ENCODE measurements at regions not wholly inside any gene's neighbourhood (a gene's known extent, or its start where the extent isn't known, plus 50 kb on each side); places are given as distances from the start of the nearest gene placed in this dataset.

DNA sequence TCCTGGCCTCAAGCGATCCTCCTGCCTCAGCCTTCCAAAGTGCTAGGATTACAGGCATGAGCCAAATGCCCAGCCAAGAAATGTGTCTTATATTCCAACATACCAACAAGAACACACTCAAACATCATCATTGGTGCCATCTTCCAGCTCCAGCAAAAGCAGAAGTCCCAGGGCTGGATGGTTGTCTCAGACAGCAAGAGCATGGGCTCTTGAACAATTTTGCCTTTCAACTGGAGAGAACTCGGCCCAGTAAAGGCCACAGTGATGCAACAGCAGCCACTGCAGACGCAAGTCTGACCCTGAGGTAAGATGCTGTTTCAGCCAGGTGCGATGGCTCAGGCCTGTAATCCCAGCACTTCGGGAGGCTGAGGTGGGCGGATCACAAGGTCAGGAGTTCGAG is 52.8 kb upstream of the NFE2L3 start:
- Mint-ChIP-seq H3K36me3 (ENCODE audit: insufficient read depth) (no peaks in the 10 kb centered on the region), H3K27ac (no peak overlapping the region), H3K27me3 (no peaks in the 10 kb centered on the region), H3K4me1 (ENCODE audit: low read depth) (peaks cover 11% of the 10 kb centered on the region), H3K9me3 (ENCODE audit: low read depth) (no peaks in the 10 kb centered on the region), H3K4me3 (ENCODE audit: low read depth) (no peak overlapping the region)
- TF ChIP-seq, protein P1, sequence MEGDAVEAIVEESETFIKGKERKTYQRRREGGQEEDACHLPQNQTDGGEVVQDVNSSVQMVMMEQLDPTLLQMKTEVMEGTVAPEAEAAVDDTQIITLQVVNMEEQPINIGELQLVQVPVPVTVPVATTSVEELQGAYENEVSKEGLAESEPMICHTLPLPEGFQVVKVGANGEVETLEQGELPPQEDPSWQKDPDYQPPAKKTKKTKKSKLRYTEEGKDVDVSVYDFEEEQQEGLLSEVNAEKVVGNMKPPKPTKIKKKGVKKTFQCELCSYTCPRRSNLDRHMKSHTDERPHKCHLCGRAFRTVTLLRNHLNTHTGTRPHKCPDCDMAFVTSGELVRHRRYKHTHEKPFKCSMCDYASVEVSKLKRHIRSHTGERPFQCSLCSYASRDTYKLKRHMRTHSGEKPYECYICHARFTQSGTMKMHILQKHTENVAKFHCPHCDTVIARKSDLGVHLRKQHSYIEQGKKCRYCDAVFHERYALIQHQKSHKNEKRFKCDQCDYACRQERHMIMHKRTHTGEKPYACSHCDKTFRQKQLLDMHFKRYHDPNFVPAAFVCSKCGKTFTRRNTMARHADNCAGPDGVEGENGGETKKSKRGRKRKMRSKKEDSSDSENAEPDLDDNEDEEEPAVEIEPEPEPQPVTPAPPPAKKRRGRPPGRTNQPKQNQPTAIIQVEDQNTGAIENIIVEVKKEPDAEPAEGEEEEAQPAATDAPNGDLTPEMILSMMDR (IDR thresholded peaks at IDR 0.05; ENCODE audit: unreplicated experiment): no peak
- DNase-seq (ENCODE audit: low spot score, unreplicated experiment): no peak

DNA sequence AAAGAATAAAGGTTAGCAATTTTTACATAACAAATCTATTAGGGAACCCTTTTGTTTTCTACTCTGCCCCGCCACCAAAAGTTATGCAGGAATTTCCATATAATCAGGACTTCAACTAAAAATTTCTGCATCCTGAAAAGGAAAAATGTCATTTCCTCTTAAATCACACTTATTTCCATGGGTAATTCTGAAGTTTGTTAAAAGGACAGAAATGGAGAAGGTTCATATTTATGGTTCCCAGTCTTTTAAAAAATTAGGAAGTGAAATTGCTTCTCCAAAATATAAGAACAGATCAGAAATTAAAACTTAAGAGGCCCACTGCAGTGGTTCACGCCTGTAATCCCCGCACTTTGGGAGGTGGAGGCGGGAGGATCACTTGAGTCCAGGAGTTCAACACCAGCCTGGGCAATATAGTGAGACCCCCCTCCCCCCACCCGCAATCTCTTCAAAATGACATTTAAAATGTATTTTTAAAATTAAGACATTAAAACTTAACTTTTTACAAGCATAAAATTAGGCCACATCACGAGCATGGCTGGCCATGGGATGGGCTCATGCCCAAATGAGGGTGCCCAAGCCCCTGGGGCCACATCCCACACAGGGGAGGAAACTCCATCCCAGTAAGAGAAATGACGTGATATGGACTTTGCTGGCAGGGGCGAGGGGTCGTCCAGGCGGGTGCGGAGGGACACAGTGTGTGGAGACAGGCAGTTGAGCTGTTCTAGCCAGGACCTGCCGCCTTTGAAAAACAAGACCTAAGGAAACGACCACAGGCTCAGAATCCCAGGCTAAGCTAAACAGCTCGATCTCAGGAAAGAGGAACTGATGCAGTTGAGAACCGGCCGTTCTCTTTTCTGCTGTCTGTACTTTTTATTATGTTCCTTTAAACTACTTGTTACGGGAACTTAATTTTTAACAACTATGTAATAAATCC is 51.3 kb upstream of the NFE2L3 start:
- no peaks in the 10 kb centered on the region for H3K36me3 Mint-ChIP-seq (ENCODE audit: insufficient read depth)
- TF ChIP-seq, protein P1 (IDR thresholded peaks at IDR 0.05; ENCODE audit: unreplicated experiment): no peak
- no peak for DNase-seq (ENCODE audit: low spot score, unreplicated experiment)
- H3K4me3 Mint-ChIP-seq (ENCODE audit: low read depth): no peak overlapping the region
- no peaks in the 10 kb centered on the region for H3K9me3 Mint-ChIP-seq (ENCODE audit: low read depth)
- H3K27ac Mint-ChIP-seq: no peak overlapping the region
- H3K27me3 Mint-ChIP-seq: no peaks in the 10 kb centered on the region
- H3K4me1 Mint-ChIP-seq (ENCODE audit: low read depth): peaks cover 11% of the 10 kb centered on the region

- H3K4me1 Mint-ChIP-seq (ENCODE audit: low read depth): peaks cover 11% of the 10 kb centered on the region
- TF ChIP-seq, protein P1 (IDR thresholded peaks at IDR 0.05; ENCODE audit: unreplicated experiment): no peak
- H3K27me3 Mint-ChIP-seq: no peaks in the 10 kb centered on the region
- H3K27ac Mint-ChIP-seq: peak overlapping the region; percentile 88
- no peaks in the 10 kb centered on the region for H3K36me3 Mint-ChIP-seq (ENCODE audit: insufficient read depth)
- H3K9me3 Mint-ChIP-seq (ENCODE audit: low read depth): no peaks in the 10 kb centered on the region
- DNase-seq (ENCODE audit: low spot score, unreplicated experiment): no peak
- H3K4me3 Mint-ChIP-seq (ENCODE audit: low read depth): peak overlapping the region; percentile 29
Measured at GRCh38 chr7:26101361-26102151, 50.4 kb upstream of the NFE2L3 start.

DNA sequence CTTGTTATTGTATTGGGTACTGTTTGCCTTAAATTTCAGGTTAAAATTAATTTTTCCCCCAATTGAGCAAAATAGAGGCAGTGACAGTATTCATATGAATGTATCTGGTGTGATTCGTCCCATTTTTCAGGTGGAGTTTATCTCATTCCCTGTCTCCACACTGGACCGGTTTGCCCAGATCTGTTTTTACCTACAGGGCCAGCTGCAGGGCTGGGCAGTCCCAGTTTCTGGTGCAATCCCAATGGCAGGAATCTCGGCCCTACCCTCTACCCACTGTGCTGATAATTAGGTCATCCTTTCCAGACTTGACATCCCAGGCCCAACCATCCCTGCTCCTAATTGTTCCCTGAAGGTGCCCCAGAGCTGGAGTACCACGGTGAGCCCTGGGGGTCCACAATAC is 49.8 kb upstream of the NFE2L3 start:
- Mint-ChIP-seq H3K36me3 (ENCODE audit: insufficient read depth) (no peaks in the 10 kb centered on the region), H3K4me1 (ENCODE audit: low read depth) (peaks cover 11% of the 10 kb centered on the region), H3K27ac (no peak overlapping the region), H3K27me3 (no peaks in the 10 kb centered on the region), H3K4me3 (ENCODE audit: low read depth) (no peak overlapping the region), H3K9me3 (ENCODE audit: low read depth) (no peaks in the 10 kb centered on the region)
- DNase-seq (ENCODE audit: low spot score, unreplicated experiment): no peak
- TF ChIP-seq, protein P1 (IDR thresholded peaks at IDR 0.05; ENCODE audit: unreplicated experiment): no peak

Small RNA genes in the stretch of these regions (microRNA-seq; reads per million reads assigned to microRNA genes)
- gene MIR148A (ENCODE audit: borderline number of aligned reads, unreplicated experiment): 5,402 reads per million, percentile 89 among the genes with 10 or more reads in this experiment

Data from progenitor cell of endocrine pancreas (in vitro differentiated cells).